H1 (cell line): ENCODE measurements at regions not wholly inside any gene's neighbourhood (a gene's known extent, or its start where the extent isn't known, plus 50 kb on each side); places are given as distances from the start of the nearest gene placed in this dataset.
"Not testable (repeated sequence)": the region's sequence is repeated elsewhere in the genome, so short reads cannot be mapped to it uniquely, and the experiment has no call there.

Experiments
- CTCF ChIA-PET: fragments of 300-600 bp; sonication (Branson Sonifier 250); formaldehyde crosslinking; loops from one replicate; lab custom pipeline; 2021; ENCODE audit not compliant: partially characterized antibody; lab: Charles Lee
- POLR2A ChIA-PET: fragments of 300-600 bp; sonication (Branson Sonifier 250); formaldehyde crosslinking; loops from one replicate; lab custom pipeline; 2021; ENCODE audit warnings: inconsistent platforms; ENCODE audit not compliant: partially characterized antibody; lab: Charles Lee
- DNase-seq, 2 experiments: peaks; one replicate each; pipeline versions ENCODE4 v3.0.0 to v3.0.0-alpha.2; 2010 to 2022; ENCODE audit warnings: low spot score in 2 of 2, low read depth in 1 of 2, mixed read lengths in 1 of 2
- FAIRE-seq: peaks from 2 replicates; lab custom pipeline; 2011; peaks lifted over from hg19 to GRCh38; lab: Jason Lieb, UNC
- H2AFZ ChIP-seq: 2 replicates; pipeline ENCODE4 v1.8.1; 2012; ENCODE audit warnings: low read length, inconsistent platforms
- H2AK5ac ChIP-seq: 2 replicates; pipeline ENCODE4 v1.6.1; 2013; ENCODE audit warnings: low read depth, low read length
- H2BK120ac ChIP-seq: replicated peaks from 2 replicates; pipeline ENCODE3; 2013; ENCODE audit warnings: low read depth, low read length, inconsistent platforms
- H2BK12ac ChIP-seq: 2 replicates; pipeline ENCODE4 v1.6.1; 2013; ENCODE audit warnings: low read depth, low read length
- H2BK15ac ChIP-seq: 2 replicates; pipeline ENCODE4 v1.6.1; 2013; ENCODE audit warnings: low read length
- H2BK20ac ChIP-seq: 2 replicates; pipeline ENCODE4 v1.6.1; 2013; ENCODE audit warnings: low read length
- H2BK5ac ChIP-seq: 2 replicates; pipeline ENCODE4 v1.6.1; 2013; ENCODE audit warnings: low read depth, low read length
- H3K14ac ChIP-seq: 2 replicates; pipeline ENCODE4 v1.6.1; 2013; ENCODE audit warnings: inconsistent platforms; ENCODE audit not compliant: insufficient read length
- H3K18ac ChIP-seq: 2 replicates; pipeline ENCODE4 v1.6.1; 2013; ENCODE audit warnings: low read length; ENCODE audit errors: extremely low read depth
- H3K23ac ChIP-seq: 2 replicates; pipeline ENCODE4 v1.6.1; 2013; ENCODE audit warnings: inconsistent platforms; ENCODE audit not compliant: insufficient read length
- H3K23me2 ChIP-seq: 2 replicates; pipeline ENCODE4 v1.6.1; 2013; ENCODE audit warnings: low read depth, low read length
- H3K27ac ChIP-seq: 2 replicates; pipeline ENCODE4 v1.6.1; 2011; ENCODE audit warnings: low read depth, low read length, inconsistent platforms
- H3K27me3 ChIP-seq, 4 experiments: replicated peaks in 1 of 4; 1 replicate in 1 of 4; 2 replicates in 3 of 4; pipeline versions ENCODE4 v1.6.1 to v1.8.1; 2011 to 2013; ENCODE audit warnings: low read length in 3 of 4, mild to moderate bottlenecking in 3 of 4, inconsistent platforms in 2 of 4, mixed read lengths in 2 of 4, moderate library complexity in 1 of 4; ENCODE audit not compliant: control insufficient read depth in 3 of 4, insufficient read depth in 3 of 4; ENCODE audit errors: extremely low read depth in 1 of 4
- H3K36me3 ChIP-seq, 4 experiments: 2 replicates each; pipeline versions ENCODE4 v1.6.1 to v1.8.1; 2011 to 2013; ENCODE audit warnings: mild to moderate bottlenecking in 4 of 4, low read length in 3 of 4, moderate library complexity in 2 of 4, control low read depth in 1 of 4, inconsistent platforms in 1 of 4; ENCODE audit not compliant: insufficient read depth in 4 of 4, control insufficient read depth in 2 of 4
- H3K4ac ChIP-seq: replicated peaks from 2 replicates; pipeline ENCODE3; 2013; ENCODE audit warnings: low read length, low read depth, mixed read lengths, inconsistent platforms; ENCODE audit not compliant: insufficient read length
- H3K4me1 ChIP-seq, 4 experiments: replicated peaks in 1 of 4; 1 replicate in 1 of 4; 2 replicates in 3 of 4; pipeline versions ENCODE4 v1.6.1 to v1.8.1; 2011 to 2013; ENCODE audit warnings: low read length in 3 of 4, inconsistent platforms in 2 of 4, mixed read lengths in 1 of 4; ENCODE audit not compliant: insufficient read depth in 4 of 4, control insufficient read depth in 3 of 4
- H3K4me2 ChIP-seq, 2 experiments: 2 replicates each; pipeline versions ENCODE4 v1.6.1 to v1.8.1; 2011 to 2013; ENCODE audit warnings: low read depth in 2 of 2, low read length in 2 of 2, control low read depth in 1 of 2, inconsistent platforms in 1 of 2, mild to moderate bottlenecking in 1 of 2; ENCODE audit not compliant: insufficient read depth in 1 of 2
- H3K4me3 ChIP-seq, 4 experiments: fragments of 200-600, 300-600 bp in 1 of 4; sonication (generic), shearing (Covaris generic), sonication (Bioruptor Twin) in 1 of 4; 2 replicates each; pipeline versions ENCODE4 v1.5.1 to v1.8.1; 2011 to 2016; ENCODE audit warnings: low read length in 4 of 4, low read depth in 3 of 4, control low read depth in 2 of 4, inconsistent platforms in 2 of 4, mild to moderate bottlenecking in 2 of 4, mixed read lengths in 1 of 4, moderate library complexity in 1 of 4; ENCODE audit not compliant: insufficient read depth in 2 of 4; ENCODE audit errors: extremely low read depth in 1 of 4
- H3K56ac ChIP-seq: replicated peaks from 2 replicates; pipeline ENCODE3; 2013; ENCODE audit warnings: low read depth, mild to moderate bottlenecking, mixed read lengths, low read length, inconsistent platforms; ENCODE audit not compliant: insufficient read length
- H3K79me1 ChIP-seq: 2 replicates; pipeline ENCODE4 v1.6.1; 2013; ENCODE audit warnings: low read depth, low read length, control low read depth
- H3K79me2 ChIP-seq, 2 experiments: 2 replicates each; pipeline versions ENCODE4 v1.6.1 to v1.8.1; 2012 to 2013; ENCODE audit warnings: low read length in 2 of 2, mild to moderate bottlenecking in 2 of 2, inconsistent platforms in 1 of 2; ENCODE audit not compliant: insufficient read depth in 2 of 2, control insufficient read depth in 1 of 2
- H3K9ac ChIP-seq, 4 experiments: replicated peaks in 1 of 4; 1 replicate in 1 of 4; 2 replicates in 3 of 4; pipeline versions ENCODE4 v1.6.1 to v1.8.1; 2011 to 2013; ENCODE audit warnings: low read depth in 3 of 4, low read length in 3 of 4, control low read depth in 2 of 4, mild to moderate bottlenecking in 2 of 4, moderate library complexity in 2 of 4, inconsistent platforms in 1 of 4; ENCODE audit errors: extremely low read depth in 1 of 4
- H3K9me3 ChIP-seq, 2 experiments: 2 replicates each; pipeline versions ENCODE4 v1.6.1 to v1.8.1; 2012 to 2013; ENCODE audit warnings: mild to moderate bottlenecking in 2 of 2, moderate library complexity in 2 of 2, control low read depth in 1 of 2, inconsistent platforms in 1 of 2, low read depth in 1 of 2, low read length in 1 of 2, mixed read lengths in 1 of 2; ENCODE audit not compliant: insufficient read depth in 2 of 2
- H4K20me1 ChIP-seq, 2 experiments: replicated peaks in 1 of 2; 2 replicates each; pipeline versions ENCODE3 to v1.8.1; 2011 to 2013; ENCODE audit warnings: inconsistent platforms in 2 of 2, low read length in 2 of 2, mild to moderate bottlenecking in 1 of 2; ENCODE audit not compliant: insufficient read depth in 2 of 2, control insufficient read depth in 1 of 2
- H4K5ac ChIP-seq: 2 replicates; pipeline ENCODE4 v1.6.1; 2013; ENCODE audit warnings: low read length, low read depth, mixed read lengths, inconsistent platforms; ENCODE audit not compliant: insufficient read length
- H4K8ac ChIP-seq: 2 replicates; pipeline ENCODE4 v1.8.0; 2013; ENCODE audit warnings: mild to moderate bottlenecking, moderate library complexity, low read length, inconsistent platforms; ENCODE audit not compliant: insufficient read depth; ENCODE audit errors: extremely low read depth
- H4K91ac ChIP-seq: replicated peaks from 2 replicates; pipeline ENCODE3; 2013; ENCODE audit warnings: low read length, mixed read lengths, inconsistent platforms; ENCODE audit not compliant: insufficient read length
- RBBP5 ChIP-seq: IDR thresholded peaks from 2 replicates; pipeline ENCODE4 v1.7.1; 2012; ENCODE audit warnings: low read depth, mild to moderate bottlenecking, inconsistent platforms, low read length, moderate library complexity, borderline replicate concordance
- SAP30 ChIP-seq: fragments of 300-600 bp; sonication (generic); IDR thresholded peaks from 2 replicates; pipeline ENCODE4 v1.7.1; 2012; ENCODE audit warnings: low read length, moderate library complexity, mild to moderate bottlenecking, inconsistent platforms; ENCODE audit not compliant: insufficient read depth, insufficient replicate concordance
- WGBS, 2 experiments: shearing (Covaris generic) in 1 of 2; methylation state at CpG; one replicate each; pipeline versions ENCODE4 v1.1.6 to v1.1.7; 2013 to 2015; ENCODE audit warnings: low lambda C conversion rate in 2 of 2, mixed read lengths in 2 of 2, inconsistent platforms in 1 of 2, low coverage in 1 of 2, missing lambda C conversion rate in 1 of 2; ENCODE audit not compliant: insufficient replicate concordance in 2 of 2, insufficient coverage in 1 of 2, insufficient read length in 1 of 2; ENCODE audit errors: extremely low coverage in 1 of 2, missing lambda C conversion rate in 1 of 2; 5-methylcytosine and 5-hydroxymethylcytosine counted together

- no peak for TF ChIP-seq SAP30
- TF ChIP-seq RBBP5, result no peak
These were observed 518.6 kb upstream of the WSB1 start (continued) for GRCh38 chr17:26775219-26775822.

GRCh38 chr17:26780187-26780814 lies 513.6 kb upstream of the WSB1 start:
- H3K36me3 ChIP-seq, FAIRE-seq, H3K79me1 ChIP-seq, H3K23ac ChIP-seq, H2BK120ac ChIP-seq, H3K79me2 ChIP-seq, H3K56ac ChIP-seq, H4K91ac ChIP-seq, H3K4ac ChIP-seq, H4K8ac ChIP-seq, H3K27ac ChIP-seq, H4K5ac ChIP-seq, H3K4me3 ChIP-seq, H2BK12ac ChIP-seq, H2BK5ac ChIP-seq, H2BK15ac ChIP-seq, CTCF ChIA-PET, H2AK5ac ChIP-seq, DNase-seq, H4K20me1 ChIP-seq, H2AFZ ChIP-seq, H3K18ac ChIP-seq, H3K4me2 ChIP-seq, H3K9ac ChIP-seq, H3K14ac ChIP-seq, POLR2A ChIA-PET, H3K27me3 ChIP-seq, H2BK20ac ChIP-seq, H3K4me1 ChIP-seq: not testable (repeated sequence)
- 89% methylated on average over 4 of the region's 4 CpGs; no CpG with 5 or more reads in 1 of the 2 experiments for WGBS, 2 experiments
- H3K9me3 ChIP-seq, result peaks cover 43 to 48% of the 10 kb centered on the region in 2 experiments
- H3K23me2 ChIP-seq, result peaks cover 12% of the 10 kb centered on the region; the same call in 1 of the 2 replicates
